Activated CD8-positive, alpha-beta T cell treated with anti-CD3 and anti-CD28 coated beads for 36 hours (primary cell): ENCODE measurements at regions not wholly inside any gene's neighbourhood (a gene's known extent, or its start where the extent isn't known, plus 50 kb on each side); places are given as distances from the start of the nearest gene placed in this dataset.

Experiments
- ATAC-seq: fragments of 200-7000 bp; cut with Tn5 transposase; one replicate; pipeline ENCODE4 v1.10.0; 2021; ENCODE audit warnings: mild to moderate bottlenecking, moderate library complexity
- CTCF ChIA-PET: fragments of 350-600 bp; sonication (Branson Sonifier 250); formaldehyde crosslinking; loops from one replicate; lab custom pipeline; 2021; ENCODE audit warnings: antibody characterized with exemption; lab: Charles Lee
- POLR2A ChIA-PET: fragments of 350-600 bp; sonication (Branson Sonifier 250); formaldehyde crosslinking; loops from one replicate; lab custom pipeline; 2021; ENCODE audit warnings: antibody characterized with exemption; lab: Charles Lee
- DNase-seq: peaks from one replicate; pipeline ENCODE4 v3.0.0-alpha.2; 2020
- H3K27ac Mint-ChIP-seq: one replicate; pipeline ENCODE4 v1.8.0; 2021; ENCODE audit warnings: mild to moderate bottlenecking, mixed read lengths
- H3K27me3 Mint-ChIP-seq: one replicate; pipeline ENCODE4 v1.8.0; 2021; ENCODE audit warnings: mixed read lengths
- H3K36me3 Mint-ChIP-seq: one replicate; pipeline ENCODE4 v1.8.0; 2021; ENCODE audit warnings: low read depth, mixed read lengths
- H3K4me1 Mint-ChIP-seq: one replicate; pipeline ENCODE4 v1.8.0; 2021; ENCODE audit warnings: low read depth, mixed read lengths
- H3K4me3 Mint-ChIP-seq: one replicate; pipeline ENCODE4 v1.8.0; 2021; ENCODE audit warnings: mild to moderate bottlenecking, moderate library complexity, mixed read lengths
- H3K9me3 Mint-ChIP-seq: one replicate; pipeline ENCODE4 v1.8.0; 2021; ENCODE audit warnings: mixed read lengths
- CTCF ChIP-seq: fragments of 200-600 bp; IDR thresholded peaks from one replicate; pipeline ENCODE4 v1.8.0; 2022; ENCODE audit warnings: antibody characterized with exemption, mild to moderate bottlenecking
- intact Hi-C: fragments of 100-400 bp; cut with micrococcal nuclease; formaldehyde crosslinking; loops from one replicate; pipeline ENCODE4 v1.10.0; 2022

DNA sequence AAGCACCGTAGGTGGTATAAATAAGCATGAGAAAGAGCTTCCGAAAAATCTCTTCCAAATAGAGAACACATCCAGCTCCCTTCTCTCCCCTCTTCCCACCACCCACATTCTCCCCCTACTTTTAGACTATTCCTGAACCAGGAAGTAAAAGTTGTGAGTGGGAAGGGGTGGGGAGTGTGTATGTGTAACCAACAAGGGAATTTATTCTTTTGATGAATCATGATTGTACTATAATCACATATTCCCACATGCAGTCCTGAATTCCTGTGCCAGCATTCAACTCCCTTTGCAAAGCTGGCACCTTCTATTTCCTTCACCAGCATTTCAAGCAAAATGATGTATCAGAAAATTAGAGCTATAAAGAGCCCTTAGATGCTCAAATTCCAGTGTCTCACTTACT lies 230.6 kb upstream of the CHRM2 start:
- Mint-ChIP-seq H3K27ac (no peak overlapping the region), H3K36me3 (no peaks in the 10 kb centered on the region), H3K27me3 (no peaks in the 10 kb centered on the region), H3K9me3 (peaks cover under 1% of the 10 kb centered on the region), H3K4me3 (no peak overlapping the region), H3K4me1 (no peaks in the 10 kb centered on the region)
- intact Hi-C loops = no loop called here
- CTCF ChIA-PET = no interaction called here
- DNase-seq (no peak), ATAC-seq (no peak)
- POLR2A ChIA-PET = interaction anchor here (0.8 kb wide), 1 partner anchor 20 kb away, joined by 3 read pairs; no protein-coding TSS in a partner anchor
- no peak for TF ChIP-seq CTCF

- Mint-ChIP-seq H3K4me3 (no peak overlapping the region), H3K27ac (no peak overlapping the region), H3K36me3 (no peaks in the 10 kb centered on the region), H3K4me1 (no peaks in the 10 kb centered on the region), H3K27me3 (no peaks in the 10 kb centered on the region), H3K9me3 (peaks cover 1% of the 10 kb centered on the region)
- DNase-seq (no peak), ATAC-seq (no peak)
- CTCF ChIA-PET = interaction anchor here (1.0 kb wide), 1 partner anchor 41 kb away, joined by 3 read pairs; no protein-coding TSS in a partner anchor
- POLR2A ChIA-PET = no interaction called here
- TF ChIP-seq CTCF = no peak
- intact Hi-C loops = no loop called here
Measured at GRCh38 chr7:136635751-136636150, 232.7 kb upstream of the CHRM2 start.

DNA sequence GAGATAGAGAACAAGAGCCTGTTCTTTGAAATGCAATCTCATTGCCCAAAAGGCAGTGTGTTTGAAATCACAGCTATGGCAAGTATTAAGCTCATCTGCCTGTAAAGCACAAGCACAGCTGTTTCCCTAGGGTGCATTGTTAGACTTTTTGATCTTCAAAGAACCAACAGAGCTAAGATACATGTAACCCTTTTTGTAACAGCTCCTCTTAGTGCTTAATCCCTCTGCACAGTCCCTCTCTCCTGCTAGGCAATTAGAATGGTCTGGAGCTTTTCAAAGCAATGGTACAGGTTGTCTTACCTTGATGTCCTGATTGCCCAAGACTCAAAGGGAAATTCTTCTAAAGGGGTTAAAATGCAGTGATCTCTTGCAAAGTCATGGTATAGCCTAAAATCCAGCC lies 249.6 kb upstream of the CHRM2 start:
- Mint-ChIP-seq H3K27me3 (no peaks in the 10 kb centered on the region), H3K27ac (no peak overlapping the region), H3K4me3 (no peak overlapping the region), H3K4me1 (no peaks in the 10 kb centered on the region), H3K9me3 (peaks cover 11% of the 10 kb centered on the region), H3K36me3 (no peaks in the 10 kb centered on the region)
- ChIA-PET CTCF (no interaction called here), POLR2A (no interaction called here)
- intact Hi-C loops = no loop called here
- DNase-seq = no peak
- TF ChIP-seq CTCF = no peak
- ATAC-seq = no peak

DNA sequence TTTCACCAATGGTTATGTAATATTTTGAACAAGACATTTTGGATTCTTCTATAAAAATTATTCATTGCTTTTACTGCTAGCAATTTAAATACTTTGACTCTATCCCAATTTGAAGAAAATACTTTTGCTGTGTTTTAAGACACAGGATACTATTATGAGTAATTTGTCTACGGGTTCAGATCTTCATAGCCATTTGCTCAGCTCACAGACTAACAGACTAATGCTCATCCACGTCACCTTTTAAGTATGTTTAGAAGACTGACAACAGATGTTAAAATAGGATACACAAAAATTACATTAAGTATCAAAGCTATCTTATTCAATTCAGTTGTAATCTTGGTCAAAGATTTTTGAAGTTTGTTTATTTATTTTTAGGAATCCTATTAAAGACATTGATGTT lies 251.3 kb upstream of the CHRM2 start:
- Mint-ChIP-seq H3K4me1 (no peaks in the 10 kb centered on the region), H3K9me3 (peaks cover 16% of the 10 kb centered on the region), H3K4me3 (no peak overlapping the region), H3K36me3 (no peaks in the 10 kb centered on the region), H3K27ac (no peak overlapping the region), H3K27me3 (no peaks in the 10 kb centered on the region)
- DNase-seq (no peak), ATAC-seq (no peak)
- ChIA-PET CTCF (interaction anchor here (0.7 kb wide), 1 partner anchor 188 kb away, joined by 4 read pairs; no protein-coding TSS in a partner anchor), POLR2A (no interaction called here)
- intact Hi-C loops = no loop called here
- no peak for TF ChIP-seq CTCF

DNA sequence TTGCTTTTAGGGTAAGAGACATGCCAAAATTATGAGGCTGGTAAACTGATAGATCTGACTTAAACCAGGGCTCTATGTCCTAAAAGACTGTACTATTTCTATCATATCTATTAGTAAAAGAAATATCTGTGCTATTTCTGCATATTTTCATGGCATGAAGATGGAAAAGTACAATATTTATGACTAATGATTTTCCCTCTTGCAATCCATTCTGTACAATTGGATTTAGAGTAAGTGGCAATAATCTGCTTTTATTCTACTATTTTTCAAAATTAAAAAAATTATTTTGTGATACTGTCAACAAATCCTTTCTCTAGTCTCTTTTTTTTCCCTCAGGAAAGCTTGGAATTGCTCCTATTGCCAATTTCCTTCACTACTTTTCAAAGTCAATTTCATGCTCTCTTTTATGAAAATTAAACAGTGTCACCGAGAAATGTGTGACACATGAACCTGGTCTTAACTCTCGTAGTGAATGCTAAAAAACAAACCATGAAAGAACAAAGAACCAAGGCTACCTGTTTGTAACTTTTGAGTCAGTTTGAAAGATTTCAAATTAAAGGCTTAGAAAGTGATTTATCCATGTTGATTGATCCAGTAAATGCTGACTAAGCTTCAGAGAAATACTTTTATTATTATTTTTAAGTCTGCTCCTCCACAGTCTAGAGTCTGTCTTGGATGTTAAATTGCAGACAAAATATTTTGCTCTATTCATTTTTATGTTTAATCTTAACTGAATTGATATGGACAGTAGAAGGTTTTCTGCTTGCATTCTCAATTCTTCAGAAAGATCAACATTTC lies 262.7 kb upstream of the CHRM2 start:
- Mint-ChIP-seq H3K27me3 (no peaks in the 10 kb centered on the region), H3K4me1 (no peaks in the 10 kb centered on the region), H3K9me3 (peaks cover 13% of the 10 kb centered on the region), H3K27ac (no peak overlapping the region), H3K4me3 (no peak overlapping the region), H3K36me3 (no peaks in the 10 kb centered on the region)
- ChIA-PET CTCF (no interaction called here), POLR2A (no interaction called here)
- ATAC-seq (no peak), DNase-seq (no peak)
- TF ChIP-seq CTCF = no peak
- intact Hi-C loops = no loop called here
